Aorta (tissue), 5 donors: ENCODE measurements at regions not wholly inside any gene's neighbourhood (a gene's known extent, or its start where the extent isn't known, plus 50 kb on each side); places are given as distances from the start of the nearest gene placed in this dataset.

Experiments
- ATAC-seq: fragments of 200-7000 bp; cut with Tn5 transposase; one replicate; pipeline ENCODE4 v1.9.1; 2022; ENCODE audit warnings: moderate library complexity; ENCODE audit not compliant: low FRiP score
- DNase-seq, 2 donors: peaks; one replicate each; pipeline ENCODE4 v3.0.0-alpha.2; 2020
- H3K27ac ChIP-seq, 2 donors: one replicate each; pipeline ENCODE4 v1.5.1; 2013; ENCODE audit warnings: low read length in 2 of 2, mild to moderate bottlenecking in 2 of 2, moderate library complexity in 2 of 2, control low read depth in 1 of 2, inconsistent platforms in 1 of 2, low read depth in 1 of 2
- H3K27me3 ChIP-seq, 2 donors: one replicate each; pipeline ENCODE4 v1.6.1; 2013; ENCODE audit warnings: control low read depth in 1 of 2, low read length in 1 of 2, mild to moderate bottlenecking in 1 of 2, moderate library complexity in 1 of 2; ENCODE audit not compliant: insufficient read depth in 2 of 2, control insufficient read depth in 1 of 2
- H3K36me3 ChIP-seq, 2 donors: one replicate each; pipeline ENCODE4 v1.6.1; 2013; ENCODE audit warnings: control low read depth in 1 of 2, low read length in 1 of 2, mild to moderate bottlenecking in 1 of 2; ENCODE audit not compliant: insufficient read depth in 2 of 2, control insufficient read depth in 1 of 2
- H3K4me1 ChIP-seq, 2 donors: one replicate each; pipeline ENCODE4 v1.6.1; 2013; ENCODE audit warnings: low read length in 2 of 2, control low read depth in 1 of 2, mild to moderate bottlenecking in 1 of 2, moderate library complexity in 1 of 2; ENCODE audit not compliant: insufficient read depth in 2 of 2, control insufficient read depth in 1 of 2
- H3K4me3 ChIP-seq, 2 donors: one replicate each; pipeline ENCODE4 v1.5.1; 2013; ENCODE audit warnings: low read length in 2 of 2, control low read depth in 1 of 2, mild to moderate bottlenecking in 1 of 2
- H3K9me3 ChIP-seq: one replicate; pipeline ENCODE4 v1.6.1; 2013; ENCODE audit warnings: mild to moderate bottlenecking, low read length; ENCODE audit not compliant: control insufficient read depth
- WGBS, 2 donors: extraction: QIAGEN DNeasy Blood & Tissue Kit; methylation state at CpG; one replicate each; pipeline ENCODE4 v1.1.7; 2013; 5-methylcytosine and 5-hydroxymethylcytosine counted together
- intact Hi-C, 2 donors: fragments of 100-400 bp; cut with DNase I; formaldehyde crosslinking; loops; one replicate each; pipeline versions ENCODE4 v1.14.2 to v1.15.0; 2022
- donor health status: healthy with polysubstance abuse.
- donor health status: Bipolar disorder and iron deficiency.
- donor health status: DM: no; HTN: no; CAD: no.
- donor health status: DM: no; HTN: no; CAD: no.
- donor health status: DM: yes; HTN: yes; CAD: no.

GRCh38 chr13:97826421-97827012 is 127.0 kb upstream of the IPO5 start:
- DNase-seq = no peak
- Histone ChIP-seq H3K4me1 (no peaks in the 10 kb centered on the region), H3K27ac (no peak overlapping the region), H3K4me3 (no peak overlapping the region), H3K27me3 (peaks cover 0 to 4% of the 10 kb centered on the region in 2 donors), H3K36me3 (no peaks in the 10 kb centered on the region), H3K9me3 (peaks cover 3% of the 10 kb centered on the region)
- no peak for ATAC-seq
- WGBS, 2 donors = 82 to 83% methylated on average over 5 of the region's 5 CpGs
- intact Hi-C loops = no loop called here

DNA sequence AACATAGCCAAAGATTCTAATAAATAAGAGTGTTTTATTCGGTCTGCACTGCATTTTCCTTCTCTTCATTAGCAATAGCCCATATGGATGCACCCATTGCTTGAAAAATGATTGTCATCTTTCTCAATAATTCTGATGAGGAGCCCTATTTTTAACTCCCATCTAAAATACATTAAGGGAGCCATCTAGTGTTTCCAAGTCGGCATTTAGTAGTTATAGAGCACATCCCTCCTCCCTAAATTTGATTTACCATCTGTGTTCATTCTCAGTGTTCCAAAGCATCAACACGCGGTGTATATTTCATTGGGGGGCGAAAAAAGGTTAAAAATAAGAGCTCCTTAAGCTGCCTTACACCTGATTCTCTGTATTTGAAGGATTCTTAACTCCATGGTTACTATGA is 119.2 kb upstream of the IPO5 start:
- no peak for DNase-seq
- ATAC-seq = no peak
- intact Hi-C loops = no loop called here
- no peak overlapping the region for H3K27ac ChIP-seq
- peaks cover 0 to 2% of the 10 kb centered on the region in 2 donors for H3K27me3 ChIP-seq
- H3K4me1 ChIP-seq = no peaks in the 10 kb centered on the region
- H3K9me3 ChIP-seq = peaks cover 1% of the 10 kb centered on the region
- no peaks in the 10 kb centered on the region for H3K36me3 ChIP-seq
- WGBS, 2 donors = 67 to 73% methylated on average over 5 of the region's 5 CpGs
- H3K4me3 ChIP-seq = no peak overlapping the region

DNA sequence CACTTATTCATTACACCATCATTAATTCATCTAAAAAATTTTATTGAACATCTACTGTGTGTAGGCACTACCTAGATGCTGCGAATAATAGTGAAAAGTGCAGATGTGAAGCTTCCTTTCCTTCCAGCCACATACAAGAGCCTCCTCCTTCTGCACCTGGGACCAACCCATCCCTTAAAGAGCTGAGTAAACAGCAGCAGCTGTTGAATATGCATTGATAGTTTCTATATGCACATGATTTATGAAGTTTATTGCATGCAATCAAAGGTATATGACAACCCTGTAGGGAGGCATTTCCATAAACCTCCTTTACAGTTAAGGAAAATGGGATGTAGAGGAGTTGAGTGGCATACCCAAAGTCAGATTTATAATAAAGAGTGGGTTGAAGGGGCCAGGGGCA is 110.3 kb upstream of the IPO5 start:
- Histone ChIP-seq H3K4me1 (no peaks in the 10 kb centered on the region), H3K27ac (no peak overlapping the region), H3K4me3 (no peak overlapping the region), H3K36me3 (no peaks in the 10 kb centered on the region), H3K27me3 (no peaks in the 10 kb centered on the region), H3K9me3 (no peaks in the 10 kb centered on the region)
- 95 to 96% methylated on average over 1 of the region's 1 CpG for WGBS, 2 donors
- no peak for DNase-seq
- no peak for ATAC-seq
- intact Hi-C loops = no loop called here

- Histone ChIP-seq H3K27ac (no peak overlapping the region), H3K9me3 (no peaks in the 10 kb centered on the region), H3K4me3 (no peak overlapping the region), H3K36me3 (no peaks in the 10 kb centered on the region), H3K27me3 (no peaks in the 10 kb centered on the region), H3K4me1 (no peaks in the 10 kb centered on the region)
- ATAC-seq (no peak), DNase-seq (no peak)
- intact Hi-C loops = no loop called here
- 72 to 83% methylated on average over 5 of the region's 5 CpGs for WGBS, 2 donors
These were observed 109.3 kb upstream of the IPO5 start for GRCh38 chr13:97844151-97844550.

DNA sequence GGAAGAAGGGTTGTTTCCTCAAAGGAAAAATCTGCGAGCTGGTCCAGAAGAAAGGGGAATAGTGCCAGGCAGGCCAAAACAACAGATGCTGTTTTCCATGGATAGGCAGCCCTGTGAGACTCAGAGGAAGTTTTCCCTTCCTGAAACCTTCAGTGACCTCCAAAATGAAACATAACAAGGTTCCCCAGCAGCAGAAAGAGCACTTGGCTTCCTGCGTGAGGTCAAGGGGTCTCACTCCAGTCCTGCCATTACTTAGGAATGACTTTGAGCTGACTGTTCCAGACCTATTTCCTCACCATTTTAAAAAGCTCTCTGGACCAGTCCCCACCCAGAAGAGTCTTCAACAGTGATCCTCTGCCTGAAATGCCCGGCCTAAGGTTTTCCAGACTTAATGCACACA is 104.6 kb upstream of the IPO5 start:
- Histone ChIP-seq H3K27ac (no peak overlapping the region), H3K27me3 (no peaks in the 10 kb centered on the region), H3K9me3 (no peaks in the 10 kb centered on the region), H3K36me3 (no peaks in the 10 kb centered on the region), H3K4me1 (no peaks in the 10 kb centered on the region), H3K4me3 (no peak overlapping the region)
- ATAC-seq (no peak), DNase-seq (no peak)
- WGBS, 2 donors = 74 to 83% methylated on average over 3 of the region's 3 CpGs
- intact Hi-C loops = no loop called here

DNA sequence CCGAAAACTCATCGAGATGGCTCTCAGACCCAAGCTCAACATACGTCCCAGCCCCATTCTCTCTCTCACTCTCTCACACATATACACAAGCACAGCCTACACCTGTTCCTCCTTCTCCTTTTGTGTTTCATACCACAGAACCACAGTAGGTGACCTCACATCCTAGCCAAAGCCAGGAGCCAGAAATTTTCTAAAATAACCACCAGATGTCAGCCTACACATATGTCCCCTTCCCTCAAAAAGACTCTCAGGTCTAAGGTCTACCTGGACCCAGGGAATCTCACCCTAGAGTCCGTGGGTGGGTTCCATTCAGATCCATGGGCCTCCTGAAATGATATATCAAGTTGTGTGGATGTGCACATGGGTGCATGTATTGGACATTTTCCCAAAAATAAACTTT is 104.2 kb upstream of the IPO5 start:
- WGBS, 2 donors = 66 to 75% methylated on average over 4 of the region's 4 CpGs
- Histone ChIP-seq H3K27me3 (no peaks in the 10 kb centered on the region), H3K36me3 (no peaks in the 10 kb centered on the region), H3K27ac (no peak overlapping the region), H3K9me3 (no peaks in the 10 kb centered on the region), H3K4me3 (no peak overlapping the region), H3K4me1 (no peaks in the 10 kb centered on the region)
- DNase-seq (no peak), ATAC-seq (no peak)
- intact Hi-C loops = no loop called here

DNA sequence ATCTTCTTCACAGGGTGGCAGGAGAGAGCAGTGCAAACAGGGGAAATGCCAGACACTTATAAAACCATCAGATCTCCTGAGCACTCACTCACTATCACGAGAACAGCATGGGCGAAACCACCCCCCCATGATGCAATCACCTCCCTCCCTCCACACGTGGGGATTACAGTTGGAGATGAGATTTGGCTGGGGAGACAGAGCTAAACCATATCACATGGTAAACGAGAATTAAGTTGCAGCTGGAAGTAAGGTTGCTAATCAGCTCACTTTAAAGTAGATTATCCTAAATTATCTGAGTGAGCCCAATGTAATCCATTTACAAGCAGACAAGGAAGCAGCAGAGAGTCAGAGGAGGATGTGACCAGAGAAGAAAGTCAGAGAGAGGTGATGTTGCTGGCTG is 102.2 kb upstream of the IPO5 start:
- Histone ChIP-seq H3K27ac (no peak overlapping the region), H3K9me3 (no peaks in the 10 kb centered on the region), H3K27me3 (no peaks in the 10 kb centered on the region), H3K4me3 (no peak overlapping the region), H3K4me1 (no peaks in the 10 kb centered on the region), H3K36me3 (no peaks in the 10 kb centered on the region)
- 67 to 70% methylated on average over 4 of the region's 4 CpGs for WGBS, 2 donors
- intact Hi-C loops = loop anchor here in 1 of 2 donors (10.0 kb wide), 4 partner anchors 154 to 994 kb away; no protein-coding TSS in a partner anchor
- DNase-seq (no peak), ATAC-seq (no peak)

DNA sequence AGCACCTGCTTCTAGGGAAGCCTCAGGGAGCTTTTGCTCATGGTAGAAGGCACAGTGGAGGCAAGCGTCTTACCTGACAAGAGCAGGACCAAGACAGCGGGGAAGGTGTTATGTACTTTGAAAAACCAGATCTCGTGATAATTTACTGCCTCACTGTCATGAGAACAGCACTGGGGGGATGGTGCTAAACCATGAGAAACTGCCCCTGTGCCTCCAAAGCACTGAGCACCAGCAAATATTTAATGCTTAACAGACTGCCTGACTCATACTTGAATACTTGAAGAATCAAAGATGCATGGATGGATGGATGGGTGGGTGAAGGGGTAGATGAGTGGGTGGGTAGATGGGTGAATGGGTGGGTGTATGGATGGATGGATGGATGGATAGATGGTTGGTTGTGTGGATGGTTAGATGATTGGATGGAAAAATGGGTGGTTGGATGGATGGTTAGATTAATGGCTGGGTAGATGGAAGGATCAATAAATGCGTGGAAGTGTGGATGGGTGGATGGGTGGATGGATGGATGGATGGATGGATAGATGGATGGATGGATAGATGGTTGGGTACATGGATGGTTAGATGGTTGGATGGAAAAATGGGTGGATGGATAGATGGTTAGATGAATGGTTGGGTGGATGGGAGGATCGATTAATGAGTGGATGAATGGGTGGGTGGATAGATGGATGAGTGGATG is 101.1 kb upstream of the IPO5 start:
- 75 to 80% methylated on average over 5 of the region's 5 CpGs for WGBS, 2 donors
- no peak overlapping the region for H3K4me3 ChIP-seq
- H3K27ac ChIP-seq = no peak overlapping the region
- intact Hi-C loops = loop anchor here in 1 of 2 donors (10.0 kb wide), 4 partner anchors 152 to 992 kb away; no protein-coding TSS in a partner anchor
- no peaks in the 10 kb centered on the region for H3K4me1 ChIP-seq
- H3K27me3 ChIP-seq = no peaks in the 10 kb centered on the region
- no peak for DNase-seq
- no peaks in the 10 kb centered on the region for H3K36me3 ChIP-seq
- no peaks in the 10 kb centered on the region for H3K9me3 ChIP-seq
- no peak for ATAC-seq

GRCh38 chr13:97853550-97853949 is 99.9 kb upstream of the IPO5 start:
- no peaks in the 10 kb centered on the region for H3K36me3 ChIP-seq
- H3K4me1 ChIP-seq = no peaks in the 10 kb centered on the region
- H3K4me3 ChIP-seq = no peak overlapping the region
- H3K27ac ChIP-seq = no peak overlapping the region
- ATAC-seq (no peak), DNase-seq (no peak)
- H3K27me3 ChIP-seq = no peaks in the 10 kb centered on the region
- no peaks in the 10 kb centered on the region for H3K9me3 ChIP-seq
- intact Hi-C loops = loop anchor here in 1 of 2 donors (10.0 kb wide), 4 partner anchors 151 to 991 kb away; no protein-coding TSS in a partner anchor
- 57 to 67% methylated on average over 4 of the region's 4 CpGs for WGBS, 2 donors
